HCT116 (cell line): ENCODE measurements at regions not wholly inside any gene's neighbourhood (a gene's known extent, or its start where the extent isn't known, plus 50 kb on each side); places are given as distances from the start of the nearest gene placed in this dataset.

ENCODE experiments used
- ATAC-seq: fragments of 200-7000 bp; cut with Tn5 transposase; 2 replicates; pipeline ENCODE4 v1.9.1; 2020; ENCODE audit warnings: mild to moderate bottlenecking, moderate library complexity
- BruUV-seq: library from RNA; stranded (reverse); fragments of 400-500 nt; replicated peaks from 2 replicates; lab custom pipeline; 2021; lab: Mats Ljungman, UMichigan
- CTCF ChIA-PET: fragments of 300-600 bp; sonication (Branson Sonifier 250); formaldehyde crosslinking; loops from one replicate; lab custom pipeline; 2021; ENCODE audit warnings: antibody characterized with exemption; lab: Charles Lee
- POLR2A ChIA-PET: fragments of 300-600, 350-600 bp; sonication (Branson Sonifier 250); formaldehyde crosslinking; loops from one replicate; lab custom pipeline; 2021; ENCODE audit warnings: antibody characterized with exemption; lab: Charles Lee
- RAD21 ChIA-PET, 2 experiments: fragments of 300-600 bp; sonication (Branson Sonifier 250); formaldehyde crosslinking; loops; one replicate each; lab custom pipeline; 2023; ENCODE audit warnings: low total read pairs in 2 of 2; ENCODE audit not compliant: uncharacterized antibody in 2 of 2, unreplicated experiment in 2 of 2, low non-redundant PET in 1 of 2; lab: Charles Lee
- DNase-seq: peaks from one replicate; pipeline ENCODE4 v3.0.0-alpha.2; 2010; ENCODE audit warnings: low read depth, low spot score
- H2AFZ ChIP-seq: fragments of 200-600 bp; shearing (Covaris generic), sonication (generic); 2 replicates; pipeline ENCODE4 v1.6.1; 2017; ENCODE audit warnings: low read depth, mixed run types, mixed read lengths, antibody characterized with exemption, low read length; ENCODE audit not compliant: poor library complexity, severe bottlenecking
- H3K27ac ChIP-seq: 2 replicates; pipeline ENCODE4 v1.5.1; 2012; ENCODE audit warnings: low read depth, low read length
- H3K27me3 ChIP-seq: fragments of 200-600 bp; sonication (generic); 2 replicates; pipeline ENCODE4 v1.6.1; 2016; ENCODE audit warnings: mixed run types, low read length, mixed read lengths; ENCODE audit not compliant: insufficient read depth
- H3K36me3 ChIP-seq, 2 experiments: fragments of 200-500 bp in 1 of 2; fragments of 200-600 bp in 1 of 2; sonication (Bioruptor generic) in 1 of 2; sonication (generic) in 1 of 2; 2 replicates each; pipeline versions ENCODE4 v1.5.1 to v1.6.1; 2014 to 2016; ENCODE audit warnings: low read length in 2 of 2, inconsistent platforms in 1 of 2, mixed read lengths in 1 of 2, mixed run types in 1 of 2; ENCODE audit not compliant: insufficient read depth in 2 of 2, control insufficient read depth in 1 of 2
- H3K4me1 ChIP-seq, 2 experiments: fragments of 200-600 bp in 1 of 2; sonication (generic) in 1 of 2; 2 replicates each; pipeline versions ENCODE4 v1.5.1 to v1.6.1; 2012 to 2017; ENCODE audit warnings: low read length in 2 of 2, inconsistent platforms in 1 of 2, mild to moderate bottlenecking in 1 of 2, mixed read lengths in 1 of 2, mixed run types in 1 of 2, moderate library complexity in 1 of 2; ENCODE audit not compliant: insufficient read depth in 2 of 2, control insufficient read depth in 1 of 2
- H3K4me2 ChIP-seq: fragments of 200-600 bp; sonication (generic); 2 replicates; pipeline ENCODE4 v1.6.1; 2017; ENCODE audit warnings: mixed run types, low read length, mixed read lengths
- H3K4me3 ChIP-seq, 2 experiments: fragments of 200-600 bp in 1 of 2; sonication (generic) in 1 of 2; replicated peaks in 1 of 2; 2 replicates each; pipeline ENCODE4 v1.5.1; 2011 to 2016; ENCODE audit warnings: low read length in 2 of 2, control low read depth in 1 of 2, low read depth in 1 of 2, mild to moderate bottlenecking in 1 of 2, mixed read lengths in 1 of 2, mixed run types in 1 of 2
- H3K79me2 ChIP-seq: fragments of 200-600 bp; sonication (generic); 2 replicates; pipeline ENCODE4 v1.6.1; 2017; ENCODE audit warnings: mild to moderate bottlenecking, mixed run types, low read length, moderate library complexity, mixed read lengths; ENCODE audit not compliant: insufficient read depth
- H3K9ac ChIP-seq: fragments of 200-600 bp; sonication (generic); 2 replicates; pipeline ENCODE4 v1.6.1; 2016; ENCODE audit warnings: low read length, mixed read lengths
- H3K9me2 ChIP-seq: fragments of 200-600 bp; sonication (generic), shearing (Covaris generic); 2 replicates; pipeline ENCODE4 v1.6.1; 2017; ENCODE audit warnings: mixed run types, mild to moderate bottlenecking, moderate library complexity; ENCODE audit not compliant: insufficient read depth
- H3K9me3 ChIP-seq, 2 experiments: fragments of 200-500 bp in 1 of 2; fragments of 200-600 bp in 1 of 2; sonication (Bioruptor generic) in 1 of 2; sonication (generic) in 1 of 2; 2 replicates each; pipeline ENCODE4 v1.6.1; 2014 to 2017; ENCODE audit warnings: low read length in 2 of 2, mixed read lengths in 2 of 2, inconsistent platforms in 1 of 2, low read depth in 1 of 2, mild to moderate bottlenecking in 1 of 2, mixed run types in 1 of 2, moderate library complexity in 1 of 2; ENCODE audit not compliant: control insufficient read depth in 1 of 2, insufficient read depth in 1 of 2
- H4K20me1 ChIP-seq: fragments of 200-600 bp; sonication (generic), shearing (Covaris generic); 2 replicates; pipeline ENCODE4 v1.6.1; 2017; ENCODE audit warnings: mixed run types, mild to moderate bottlenecking, moderate library complexity; ENCODE audit not compliant: insufficient read depth
- CBX3 ChIP-seq: IDR thresholded peaks from 2 replicates; pipeline ENCODE4 v1.6.1; 2012; ENCODE audit warnings: low read depth
- EGR1 ChIP-seq: IDR thresholded peaks from 2 replicates; pipeline ENCODE4 v1.6.1; 2012; ENCODE audit warnings: low read depth
- EZH2phosphoT487 ChIP-seq: fragments of 200-600 bp; IDR thresholded peaks from 2 replicates; pipeline ENCODE4 v1.6.1; 2018; ENCODE audit warnings: antibody characterized with exemption, borderline replicate concordance
- FOSL1 ChIP-seq: IDR thresholded peaks from 2 replicates; pipeline ENCODE4 v1.6.1; 2012; ENCODE audit warnings: low read depth
- POLR2A ChIP-seq: IDR thresholded peaks from 2 replicates; pipeline ENCODE4 v1.7.0; 2011; ENCODE audit warnings: borderline replicate concordance; ENCODE audit not compliant: insufficient read depth, insufficient read length; ENCODE audit errors: extremely low read depth
- RAD21 ChIP-seq: IDR thresholded peaks from 2 replicates; pipeline ENCODE4 v1.6.1; 2012; ENCODE audit warnings: low read depth, mild to moderate bottlenecking
- SIN3A ChIP-seq: IDR thresholded peaks from 2 replicates; pipeline ENCODE4 v1.6.1; 2012; ENCODE audit warnings: low read depth
- SP1 ChIP-seq: IDR thresholded peaks from 2 replicates; pipeline ENCODE4 v1.6.1; 2012; ENCODE audit warnings: low read depth
- SRF ChIP-seq: IDR thresholded peaks from 2 replicates; pipeline ENCODE4 v1.6.1; 2012; ENCODE audit warnings: low read depth
- YY1 ChIP-seq: IDR thresholded peaks from 2 replicates; pipeline ENCODE4 v1.6.1; 2011; ENCODE audit warnings: low read length, low read depth, moderate library complexity, mild to moderate bottlenecking; ENCODE audit not compliant: insufficient replicate concordance; ENCODE audit errors: extremely low read depth
- ZFX ChIP-seq: fragments of 450-650 bp; IDR thresholded peaks from 2 replicates; pipeline ENCODE4 v1.6.1; 2017
- intact Hi-C: fragments of 100-400 bp; cut with micrococcal nuclease; formaldehyde crosslinking; loops from 2 replicates; pipeline ENCODE4 v1.10.0; 2022
- TF ChIP-seq, protein P1 (sequence below): IDR thresholded peaks from 2 replicates; pipeline ENCODE4 v1.6.1; 2012; ENCODE audit warnings: low read depth
- TF ChIP-seq, protein P2 (sequence below): IDR thresholded peaks from 2 replicates; pipeline ENCODE4 v1.6.1; 2012
- TF ChIP-seq, protein P3 (sequence below): IDR thresholded peaks from 2 replicates; pipeline ENCODE4 v1.6.1; 2011; ENCODE audit warnings: mild to moderate bottlenecking, low read length, moderate library complexity; ENCODE audit not compliant: insufficient replicate concordance; ENCODE audit errors: extremely low read depth
- TF ChIP-seq, protein P4 (sequence below): IDR thresholded peaks from 2 replicates; pipeline ENCODE4 v1.6.1; 2012

DNA sequence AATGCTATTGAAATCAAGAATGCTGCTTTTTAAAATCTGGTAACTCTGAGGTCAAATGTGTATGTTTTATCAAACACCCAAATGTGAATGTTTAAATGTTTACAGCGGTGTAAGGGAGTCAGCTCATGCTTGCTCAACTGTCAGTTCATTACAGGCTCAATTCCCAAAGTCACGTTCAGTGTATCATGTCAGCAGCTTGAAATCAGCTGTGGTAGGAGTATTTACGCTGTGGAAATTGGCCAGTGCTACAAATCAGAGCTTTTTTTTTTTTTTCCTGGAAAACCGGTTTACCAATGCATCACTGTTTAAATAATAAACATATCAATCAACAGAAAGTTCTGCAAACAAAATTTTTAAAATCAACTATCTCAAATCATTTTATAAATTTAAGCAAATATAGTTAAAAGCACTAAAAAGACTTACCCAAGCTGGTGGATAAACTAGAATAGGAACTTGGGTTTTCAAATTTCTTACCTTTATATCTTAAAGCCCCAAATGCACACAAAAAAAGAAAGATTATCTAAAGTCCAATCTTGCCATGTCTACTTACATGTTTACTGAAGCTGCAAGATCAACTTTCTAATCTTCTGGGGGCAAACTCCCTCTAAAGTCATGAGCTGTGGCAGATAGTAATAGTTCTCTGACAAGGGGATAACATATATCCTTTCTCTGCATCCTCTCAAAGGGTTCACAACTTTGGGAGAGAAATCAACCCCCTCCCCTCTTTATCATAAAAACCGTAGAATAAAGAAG is 57.6 kb upstream of the GRAMD2B start:
- Histone ChIP-seq H3K9ac (no peak overlapping the region), H3K4me1 (peaks cover 16 to 17% of the 10 kb centered on the region in 2 experiments; a peak in 3 of 4 replicates), H3K36me3 (no peaks in the 10 kb centered on the region), H3K4me2 (no peak overlapping the region), H3K4me3 (no peak overlapping the region), H3K79me2 (no peaks in the 10 kb centered on the region), H3K27ac (no peak overlapping the region), H3K9me3 (no peaks in the 10 kb centered on the region), H3K9me2 (no peaks in the 10 kb centered on the region), H3K27me3 (no peaks in the 10 kb centered on the region), H2AFZ (peak overlapping the region; percentile 13), H4K20me1 (no peaks in the 10 kb centered on the region)
- DNase-seq = no peak
- intact Hi-C loops = no loop called here
- no TSS peak for BruUV-seq
- no peak for ATAC-seq
- ChIA-PET CTCF (no interaction called here), POLR2A (no interaction called here), RAD21 (no interaction called here)
- TF ChIP-seq, protein P1, sequence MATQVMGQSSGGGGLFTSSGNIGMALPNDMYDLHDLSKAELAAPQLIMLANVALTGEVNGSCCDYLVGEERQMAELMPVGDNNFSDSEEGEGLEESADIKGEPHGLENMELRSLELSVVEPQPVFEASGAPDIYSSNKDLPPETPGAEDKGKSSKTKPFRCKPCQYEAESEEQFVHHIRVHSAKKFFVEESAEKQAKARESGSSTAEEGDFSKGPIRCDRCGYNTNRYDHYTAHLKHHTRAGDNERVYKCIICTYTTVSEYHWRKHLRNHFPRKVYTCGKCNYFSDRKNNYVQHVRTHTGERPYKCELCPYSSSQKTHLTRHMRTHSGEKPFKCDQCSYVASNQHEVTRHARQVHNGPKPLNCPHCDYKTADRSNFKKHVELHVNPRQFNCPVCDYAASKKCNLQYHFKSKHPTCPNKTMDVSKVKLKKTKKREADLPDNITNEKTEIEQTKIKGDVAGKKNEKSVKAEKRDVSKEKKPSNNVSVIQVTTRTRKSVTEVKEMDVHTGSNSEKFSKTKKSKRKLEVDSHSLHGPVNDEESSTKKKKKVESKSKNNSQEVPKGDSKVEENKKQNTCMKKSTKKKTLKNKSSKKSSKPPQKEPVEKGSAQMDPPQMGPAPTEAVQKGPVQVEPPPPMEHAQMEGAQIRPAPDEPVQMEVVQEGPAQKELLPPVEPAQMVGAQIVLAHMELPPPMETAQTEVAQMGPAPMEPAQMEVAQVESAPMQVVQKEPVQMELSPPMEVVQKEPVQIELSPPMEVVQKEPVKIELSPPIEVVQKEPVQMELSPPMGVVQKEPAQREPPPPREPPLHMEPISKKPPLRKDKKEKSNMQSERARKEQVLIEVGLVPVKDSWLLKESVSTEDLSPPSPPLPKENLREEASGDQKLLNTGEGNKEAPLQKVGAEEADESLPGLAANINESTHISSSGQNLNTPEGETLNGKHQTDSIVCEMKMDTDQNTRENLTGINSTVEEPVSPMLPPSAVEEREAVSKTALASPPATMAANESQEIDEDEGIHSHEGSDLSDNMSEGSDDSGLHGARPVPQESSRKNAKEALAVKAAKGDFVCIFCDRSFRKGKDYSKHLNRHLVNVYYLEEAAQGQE = no peak
- no peak for TF ChIP-seq ZFX
- TF ChIP-seq, protein P2, sequence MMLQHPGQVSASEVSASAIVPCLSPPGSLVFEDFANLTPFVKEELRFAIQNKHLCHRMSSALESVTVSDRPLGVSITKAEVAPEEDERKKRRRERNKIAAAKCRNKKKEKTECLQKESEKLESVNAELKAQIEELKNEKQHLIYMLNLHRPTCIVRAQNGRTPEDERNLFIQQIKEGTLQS = no peak
- no peak for TF ChIP-seq EZH2phosphoT487
- no peak for TF ChIP-seq EGR1
- TF ChIP-seq POLR2A = no peak
- no peak for TF ChIP-seq FOSL1
- no peak for TF ChIP-seq SRF
- TF ChIP-seq SP1 = no peak
- no peak for TF ChIP-seq CBX3
- no peak for TF ChIP-seq SIN3A
- TF ChIP-seq YY1 = no peak
- TF ChIP-seq, protein P3, sequence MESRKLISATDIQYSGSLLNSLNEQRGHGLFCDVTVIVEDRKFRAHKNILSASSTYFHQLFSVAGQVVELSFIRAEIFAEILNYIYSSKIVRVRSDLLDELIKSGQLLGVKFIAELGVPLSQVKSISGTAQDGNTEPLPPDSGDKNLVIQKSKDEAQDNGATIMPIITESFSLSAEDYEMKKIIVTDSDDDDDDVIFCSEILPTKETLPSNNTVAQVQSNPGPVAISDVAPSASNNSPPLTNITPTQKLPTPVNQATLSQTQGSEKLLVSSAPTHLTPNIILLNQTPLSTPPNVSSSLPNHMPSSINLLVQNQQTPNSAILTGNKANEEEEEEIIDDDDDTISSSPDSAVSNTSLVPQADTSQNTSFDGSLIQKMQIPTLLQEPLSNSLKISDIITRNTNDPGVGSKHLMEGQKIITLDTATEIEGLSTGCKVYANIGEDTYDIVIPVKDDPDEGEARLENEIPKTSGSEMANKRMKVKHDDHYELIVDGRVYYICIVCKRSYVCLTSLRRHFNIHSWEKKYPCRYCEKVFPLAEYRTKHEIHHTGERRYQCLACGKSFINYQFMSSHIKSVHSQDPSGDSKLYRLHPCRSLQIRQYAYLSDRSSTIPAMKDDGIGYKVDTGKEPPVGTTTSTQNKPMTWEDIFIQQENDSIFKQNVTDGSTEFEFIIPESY = no peak
- TF ChIP-seq, protein P4, sequence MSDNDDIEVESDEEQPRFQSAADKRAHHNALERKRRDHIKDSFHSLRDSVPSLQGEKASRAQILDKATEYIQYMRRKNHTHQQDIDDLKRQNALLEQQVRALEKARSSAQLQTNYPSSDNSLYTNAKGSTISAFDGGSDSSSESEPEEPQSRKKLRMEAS = no peak
- TF ChIP-seq RAD21 = no peak
